ENCODE measurements at regions not wholly inside any gene's neighbourhood (a gene's known extent, or its start where the extent isn't known, plus 50 kb on each side); places are given as distances from the start of the nearest gene placed in this dataset.
A peak's percentile ranks its signal among the peaks of the same experiment; 100 is the strongest.

- Histone ChIP-seq H3K4me1 (no peaks in the 10 kb centered on the region), H3K4me2 (peak overlapping the region; percentile 10; the same call in 2 of the 3 replicates), H3K27ac (peak overlapping the region in 1 of 2 experiments; percentile 15; a peak in 1 of 6 replicates), H3K4me3 (no peak overlapping the region), H3K9me3 (no peaks in the 10 kb centered on the region)
- ChIA-PET CTCF (interaction anchor here (1.0 to 2.8 kb wide), 5 partner anchors 9 to 391 kb away, joined by 3 to 11 read pairs (median 7); no protein-coding TSS in a partner anchor), POLR2A (no interaction called here)
- FAIRE-seq (no peak), ATAC-seq (no peak), DNase-seq (ENCODE audit: low read depth in 1 of 2, low spot score in 1 of 2) (no peak)
- 23% methylated on average over 9 of the region's 9 CpGs for WGBS (ENCODE audit: missing lambda C conversion rate)
- TF ChIP-seq TP53 (CRISPR knock-in tag; IDR thresholded peaks at IDR 0.05) (no peak), RARB (CRISPR knock-in tag; IDR thresholded peaks at IDR 0.05) (no peak), RAD21 (conservative IDR thresholded peaks at IDR 0.05 in 1 of 2, IDR thresholded peaks at IDR 0.05 in 1 of 2) (no peak), ESRRA (IDR thresholded peaks at IDR 0.05; ENCODE audit: borderline replicate concordance, low read length) (no peak), POLR2AphosphoS2 (conservative IDR thresholded peaks at IDR 0.05; ENCODE audit: low read length) (no peak), ELK1 (IDR thresholded peaks at IDR 0.05; ENCODE audit: low read depth, low read length) (no peak), MAX (IDR thresholded peaks at IDR 0.05) (no peak), BCL3 (IDR thresholded peaks at IDR 0.05) (no peak), EHMT2 (IDR thresholded peaks at IDR 0.05; ENCODE audit: low read depth) (no peak), BHLHE40 (IDR thresholded peaks at IDR 0.05; ENCODE audit: low read depth, low read length) (no peak), FOSL2 (IDR thresholded peaks at IDR 0.05) (no peak), FOSL2 (CRISPR knock-in tag; IDR thresholded peaks at IDR 0.05) (no peak), TFCP2L1 (CRISPR knock-in tag; IDR thresholded peaks at IDR 0.05) (no peak), HOXB5 (CRISPR knock-in tag; IDR thresholded peaks at IDR 0.05) (no peak), EHF (CRISPR knock-in tag; IDR thresholded peaks at IDR 0.05) (no peak), FOSB (CRISPR knock-in tag; IDR thresholded peaks at IDR 0.05) (no peak), RCOR1 (IDR thresholded peaks at IDR 0.05; ENCODE audit: low read depth, low read length) (no peak), CBX8 (IDR thresholded peaks at IDR 0.05) (no peak)
- TF ChIP-seq, protein P1, sequence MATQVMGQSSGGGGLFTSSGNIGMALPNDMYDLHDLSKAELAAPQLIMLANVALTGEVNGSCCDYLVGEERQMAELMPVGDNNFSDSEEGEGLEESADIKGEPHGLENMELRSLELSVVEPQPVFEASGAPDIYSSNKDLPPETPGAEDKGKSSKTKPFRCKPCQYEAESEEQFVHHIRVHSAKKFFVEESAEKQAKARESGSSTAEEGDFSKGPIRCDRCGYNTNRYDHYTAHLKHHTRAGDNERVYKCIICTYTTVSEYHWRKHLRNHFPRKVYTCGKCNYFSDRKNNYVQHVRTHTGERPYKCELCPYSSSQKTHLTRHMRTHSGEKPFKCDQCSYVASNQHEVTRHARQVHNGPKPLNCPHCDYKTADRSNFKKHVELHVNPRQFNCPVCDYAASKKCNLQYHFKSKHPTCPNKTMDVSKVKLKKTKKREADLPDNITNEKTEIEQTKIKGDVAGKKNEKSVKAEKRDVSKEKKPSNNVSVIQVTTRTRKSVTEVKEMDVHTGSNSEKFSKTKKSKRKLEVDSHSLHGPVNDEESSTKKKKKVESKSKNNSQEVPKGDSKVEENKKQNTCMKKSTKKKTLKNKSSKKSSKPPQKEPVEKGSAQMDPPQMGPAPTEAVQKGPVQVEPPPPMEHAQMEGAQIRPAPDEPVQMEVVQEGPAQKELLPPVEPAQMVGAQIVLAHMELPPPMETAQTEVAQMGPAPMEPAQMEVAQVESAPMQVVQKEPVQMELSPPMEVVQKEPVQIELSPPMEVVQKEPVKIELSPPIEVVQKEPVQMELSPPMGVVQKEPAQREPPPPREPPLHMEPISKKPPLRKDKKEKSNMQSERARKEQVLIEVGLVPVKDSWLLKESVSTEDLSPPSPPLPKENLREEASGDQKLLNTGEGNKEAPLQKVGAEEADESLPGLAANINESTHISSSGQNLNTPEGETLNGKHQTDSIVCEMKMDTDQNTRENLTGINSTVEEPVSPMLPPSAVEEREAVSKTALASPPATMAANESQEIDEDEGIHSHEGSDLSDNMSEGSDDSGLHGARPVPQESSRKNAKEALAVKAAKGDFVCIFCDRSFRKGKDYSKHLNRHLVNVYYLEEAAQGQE (IDR thresholded peaks at IDR 0.05), result no peak
Measured at GRCh38 chr15:60115579-60116380, 111.7 kb downstream of the FOXB1 start.

DNA sequence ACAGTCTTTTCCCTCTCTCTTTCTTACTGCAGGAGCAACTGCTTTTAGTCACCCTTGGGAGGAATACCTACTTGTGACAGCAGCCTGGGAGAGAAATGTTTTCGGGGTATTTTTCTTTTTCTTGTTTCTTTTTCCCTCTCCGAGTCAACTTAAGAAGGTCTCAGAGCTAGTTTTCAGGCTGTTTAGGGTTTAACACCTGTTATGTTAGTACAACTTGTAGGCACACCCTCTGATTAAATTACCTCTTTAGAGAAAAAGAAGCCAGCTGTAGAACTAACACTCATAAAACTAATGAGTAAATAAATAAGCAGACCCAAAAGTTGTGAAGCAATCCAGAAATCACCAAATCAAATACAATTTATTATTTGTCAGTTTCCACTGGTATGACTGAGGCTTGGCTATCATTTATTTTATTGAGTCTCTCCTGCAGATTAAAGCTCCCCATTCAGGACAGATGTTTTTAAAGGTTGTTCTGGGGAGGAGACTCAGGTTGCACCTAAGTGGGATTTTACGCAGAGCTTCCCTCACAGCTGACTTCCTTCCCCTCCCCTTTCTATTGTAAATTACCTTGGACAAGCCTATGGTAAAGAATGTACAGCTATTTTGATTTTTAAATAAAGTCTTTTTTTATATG, 112.5 kb downstream of the FOXB1 start:
- 35% methylated on average over 3 of the region's 3 CpGs for WGBS (ENCODE audit: missing lambda C conversion rate)
- Histone ChIP-seq H3K4me1 (no peaks in the 10 kb centered on the region), H3K4me3 (no peak overlapping the region), H3K4me2 (no peak overlapping the region), H3K9me3 (no peaks in the 10 kb centered on the region), H3K27ac (peak overlapping the region in 1 of 2 experiments; percentile 15; a peak in 1 of 6 replicates)
- ATAC-seq (no peak), FAIRE-seq (peak; percentile 87), DNase-seq (ENCODE audit: low read depth in 1 of 2, low spot score in 1 of 2) (no peak)
- POLR2A ChIA-PET, result no interaction called here
- CTCF ChIA-PET, result interaction anchor here (1.0 to 2.8 kb wide), 5 partner anchors 10 to 392 kb away, joined by 3 to 11 read pairs (median 7); no protein-coding TSS in a partner anchor
- no peak for TF ChIP-seq SMC3 (IDR thresholded peaks at IDR 0.05)

All from A549 (cell line).